ENCODE measurements at regions not wholly inside any gene's neighbourhood (a gene's known extent, or its start where the extent isn't known, plus 50 kb on each side); places are given as distances from the start of the nearest gene placed in this dataset.
"Not testable (repeated sequence)": the region's sequence is repeated elsewhere in the genome, so short reads cannot be mapped to it uniquely, and the experiment has no call there.

DNA sequence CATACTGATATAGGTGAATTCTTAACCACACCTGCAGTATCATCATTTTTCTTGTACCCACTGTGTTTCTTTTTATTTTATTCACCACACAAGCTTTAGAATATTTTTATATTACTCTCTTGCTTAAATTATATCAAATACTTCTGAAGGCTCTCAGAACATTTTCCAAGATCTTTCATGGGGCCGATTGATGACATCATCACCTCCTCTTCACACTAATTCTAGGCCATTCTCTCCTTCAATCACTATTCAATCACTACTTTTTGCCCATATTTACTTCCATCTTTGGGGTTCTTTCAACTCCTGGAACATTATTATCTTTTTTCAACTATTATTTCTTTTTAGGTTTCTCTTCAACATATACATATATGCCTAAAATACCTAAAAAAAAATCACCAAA lies 1438.8 kb upstream of the ALCAM start:
- no peak for DNase-seq

DNA sequence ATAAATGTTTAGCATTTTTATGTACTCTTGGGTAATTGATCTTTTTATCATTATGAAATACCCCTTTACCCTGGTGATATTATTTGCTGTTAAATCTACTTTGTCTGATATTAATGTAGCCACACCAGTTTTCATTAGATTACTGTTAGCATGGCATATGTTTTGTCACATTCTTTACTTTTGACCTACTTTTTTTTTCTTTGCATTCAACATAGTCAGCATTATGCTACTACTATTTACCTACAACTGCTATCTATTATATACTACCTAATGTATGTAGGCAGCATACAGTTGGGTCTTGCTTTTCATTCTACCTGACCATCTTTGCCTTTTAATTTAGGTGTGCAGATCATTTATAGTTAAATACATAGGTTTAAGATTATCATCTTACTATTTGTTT lies 1429.6 kb upstream of the ALCAM start:
- DNase-seq = no peak

DNA sequence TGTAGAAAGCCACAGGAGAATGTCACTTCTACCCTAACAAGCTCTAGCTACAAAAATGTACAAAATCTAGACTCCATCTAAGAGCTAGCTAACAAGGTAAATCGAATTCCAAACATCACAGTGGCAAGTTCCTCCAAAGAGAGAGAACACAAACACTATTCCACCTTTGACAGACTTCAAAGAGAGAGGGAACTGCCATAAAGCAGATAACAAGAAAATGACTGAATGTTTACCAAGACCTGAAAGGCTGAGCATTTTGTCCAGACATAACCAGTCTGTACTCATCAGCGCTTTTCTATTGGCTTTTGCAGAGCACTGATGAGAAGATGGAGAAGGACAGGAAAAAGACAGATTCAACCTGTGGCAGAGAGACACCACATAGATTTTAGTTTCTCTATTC lies 1419.6 kb upstream of the ALCAM start:
- DNase-seq = no peak

DNA sequence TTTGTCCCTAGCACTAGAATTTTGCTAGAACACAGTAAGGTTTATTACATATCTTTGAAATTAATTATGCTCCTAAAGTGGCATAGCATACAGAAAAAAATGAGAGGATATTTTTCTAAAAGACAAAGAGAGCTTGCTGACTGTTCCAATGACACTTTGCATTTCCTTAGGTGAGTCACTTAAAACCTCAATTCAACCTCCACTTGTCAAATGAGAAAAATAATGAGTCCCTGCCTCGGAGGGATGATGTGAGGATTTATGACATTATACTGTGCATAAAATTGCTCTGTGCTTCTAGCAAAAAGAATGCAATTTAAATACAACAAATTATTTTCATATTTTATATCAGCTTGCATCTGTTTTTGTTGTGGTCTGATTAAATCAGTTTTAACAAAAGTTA lies 1417.0 kb upstream of the ALCAM start:
- no peak for DNase-seq

DNA sequence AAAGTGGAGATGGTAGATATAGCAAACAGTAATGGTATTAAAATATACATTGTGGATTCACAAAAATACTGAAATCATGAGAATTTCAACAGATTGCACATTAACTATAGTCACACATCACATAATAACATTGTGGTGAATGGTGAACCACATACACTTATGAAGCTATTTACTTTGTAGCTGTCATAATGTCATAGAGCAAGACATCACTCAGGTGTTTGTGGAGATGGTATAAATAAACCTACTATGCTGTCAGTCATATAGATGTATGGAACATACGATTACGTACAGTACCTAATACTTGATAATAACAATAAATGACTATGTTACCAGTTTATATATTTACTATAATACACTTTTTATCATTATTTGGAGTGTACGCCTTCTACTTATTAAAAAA lies 1416.0 kb upstream of the ALCAM start:
- DNase-seq = no peak

DNA sequence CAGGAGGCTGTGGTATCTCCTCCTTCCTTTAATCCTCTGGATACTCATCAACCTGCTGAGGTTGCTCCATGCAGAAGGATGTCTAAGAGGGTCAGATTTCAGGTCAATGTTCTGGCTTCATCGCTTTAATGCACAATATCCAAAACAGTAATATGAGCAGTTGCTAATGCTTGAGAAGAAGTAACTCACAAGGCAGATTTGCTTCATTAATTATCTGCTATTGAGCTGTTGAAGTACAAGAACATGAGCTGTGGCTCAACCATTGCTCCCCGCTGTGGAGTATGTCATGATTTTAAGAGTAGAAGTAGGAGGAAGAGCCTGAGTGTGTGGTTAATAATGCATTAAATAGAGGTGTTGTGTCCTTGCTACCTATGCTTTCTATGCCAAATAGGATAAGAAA lies 1412.9 kb upstream of the ALCAM start:
- no peak for DNase-seq

DNA sequence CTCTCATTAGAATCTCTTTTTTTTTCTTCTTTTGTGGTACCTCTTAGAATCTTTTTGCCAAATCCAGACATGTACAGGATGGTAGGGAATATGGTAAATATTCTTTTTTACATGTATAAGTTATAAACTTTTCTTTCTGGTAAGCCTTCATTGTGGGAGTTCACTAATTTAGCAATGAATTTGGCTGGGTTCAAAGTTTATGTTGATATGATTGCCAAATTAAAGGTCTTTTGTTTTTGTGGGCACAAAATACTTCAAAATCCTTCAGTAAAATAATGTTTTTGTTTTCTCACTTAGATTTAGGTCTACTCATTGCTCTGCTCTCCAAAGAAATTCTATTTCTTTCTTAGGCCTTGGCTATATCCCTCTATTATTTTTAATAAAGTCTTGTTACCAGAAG lies 1405.9 kb upstream of the ALCAM start:
- DNase-seq = no peak

DNA sequence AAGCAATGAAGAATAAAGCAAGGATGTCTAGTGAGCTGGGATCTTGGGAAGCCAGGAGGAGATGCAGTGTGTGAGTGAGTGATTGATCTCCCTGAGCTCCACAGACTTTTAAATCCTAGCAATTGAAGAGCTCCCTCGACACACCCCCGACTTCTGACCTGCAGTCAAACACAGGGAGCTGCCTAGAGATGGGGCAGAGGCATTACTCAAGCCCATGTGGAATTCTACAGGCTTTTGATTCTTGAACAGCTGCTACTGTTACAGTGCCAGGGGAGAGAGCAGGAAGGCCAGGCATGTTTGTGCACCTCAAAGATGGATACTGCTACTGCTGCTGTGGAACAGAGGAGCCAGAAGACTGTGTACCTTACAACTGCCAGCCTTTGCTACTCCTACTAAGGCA lies 1403.1 kb upstream of the ALCAM start:
- DNase-seq = no peak

DNA sequence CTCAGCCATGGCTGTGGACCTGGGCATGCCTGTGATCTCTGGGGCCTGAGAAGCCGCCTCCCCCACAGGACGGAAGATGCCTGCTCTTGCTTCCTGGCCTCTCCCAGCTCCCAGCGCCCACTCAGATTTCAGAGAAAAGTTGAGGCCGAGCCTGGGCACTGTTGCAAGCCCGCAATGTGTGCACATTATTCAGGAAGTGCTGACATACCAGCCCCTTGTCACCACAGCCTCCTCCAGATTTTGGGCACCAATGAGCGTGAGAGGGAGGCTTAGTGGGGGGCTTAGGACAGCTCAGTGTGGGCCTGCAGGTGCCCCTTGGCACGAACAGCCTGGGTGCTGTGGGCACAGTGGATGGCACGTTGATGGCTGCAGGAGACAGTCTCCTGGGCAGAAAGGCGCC lies 1400.9 kb upstream of the ALCAM start:
- DNase-seq = no peak

DNA sequence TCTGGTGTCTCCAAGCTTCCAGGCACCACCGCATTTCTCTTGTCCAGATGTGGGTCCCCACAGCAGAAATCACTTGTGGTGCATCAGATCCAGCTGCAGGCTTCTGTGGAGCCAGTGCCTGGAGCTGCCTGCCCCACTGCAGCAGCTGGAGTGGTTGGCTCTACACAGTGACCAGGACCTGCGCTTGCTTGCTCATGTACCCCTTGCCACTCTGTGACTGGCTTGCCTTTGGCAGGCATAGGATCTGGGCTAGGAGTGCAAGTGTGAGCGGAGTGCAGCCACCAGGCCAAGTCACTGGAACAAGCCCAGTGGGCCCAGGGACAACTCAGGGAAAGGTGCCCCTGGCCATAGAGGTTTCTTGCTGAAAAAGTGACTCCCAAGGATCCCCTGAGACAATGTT lies 1400.0 kb upstream of the ALCAM start:
- DNase-seq = no peak

DNA sequence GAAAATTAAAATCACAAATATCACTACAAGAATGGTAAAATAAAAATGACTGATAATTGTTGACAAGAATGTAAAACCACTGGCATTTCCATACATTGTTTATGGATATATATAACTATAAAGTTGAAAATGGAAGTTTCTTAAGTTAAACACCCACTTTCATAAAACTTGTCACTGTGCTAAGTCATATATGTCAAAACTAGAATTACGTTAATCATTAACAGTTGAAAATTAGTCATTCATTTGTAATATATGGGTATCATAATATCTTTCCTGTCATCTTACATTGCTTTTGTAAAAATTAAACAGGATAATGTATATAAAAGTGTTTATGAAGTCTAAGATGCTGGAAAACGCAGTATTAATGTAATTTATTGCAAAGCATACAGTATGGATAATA lies 1398.6 kb upstream of the ALCAM start:
- DNase-seq = no peak

DNA sequence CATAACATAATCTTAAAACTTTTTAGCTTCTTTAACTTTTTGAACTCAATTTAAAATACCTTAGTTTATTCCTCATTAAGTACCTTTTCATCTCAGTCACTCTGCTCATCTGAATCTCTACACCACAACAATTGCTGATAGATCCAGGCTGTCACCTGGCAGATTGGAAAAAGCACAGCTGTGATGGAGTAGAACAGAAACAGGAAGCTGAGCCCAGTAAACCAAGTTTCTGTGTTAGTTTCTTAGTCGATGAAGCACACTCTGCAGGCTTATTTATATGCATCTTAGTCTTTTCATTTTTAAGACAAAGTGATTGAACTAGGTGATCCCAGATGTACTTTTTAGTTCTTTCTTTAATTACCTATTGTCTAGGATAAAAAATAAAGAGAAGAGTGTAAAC lies 1398.0 kb upstream of the ALCAM start:
- DNase-seq = no peak

DNA sequence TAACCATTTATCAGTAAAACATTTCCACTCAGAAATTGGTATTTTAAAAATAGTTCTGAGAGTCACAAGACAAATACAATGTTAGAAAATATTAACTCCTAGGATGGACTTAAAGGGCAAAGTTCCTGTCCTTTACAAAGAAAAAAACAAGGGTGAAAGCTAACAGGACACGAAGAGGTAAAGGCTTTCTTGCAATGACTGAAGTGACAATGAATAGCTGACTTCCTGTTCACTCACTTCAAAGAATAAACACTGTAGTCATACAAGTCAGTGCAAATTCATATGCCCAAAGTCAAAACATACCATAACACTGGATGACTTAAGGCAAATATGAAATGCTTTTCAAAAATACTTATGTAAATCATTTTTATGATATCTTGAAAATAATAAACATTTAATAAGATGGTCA lies 1389.8 kb upstream of the ALCAM start:
- no peak for DNase-seq

DNA sequence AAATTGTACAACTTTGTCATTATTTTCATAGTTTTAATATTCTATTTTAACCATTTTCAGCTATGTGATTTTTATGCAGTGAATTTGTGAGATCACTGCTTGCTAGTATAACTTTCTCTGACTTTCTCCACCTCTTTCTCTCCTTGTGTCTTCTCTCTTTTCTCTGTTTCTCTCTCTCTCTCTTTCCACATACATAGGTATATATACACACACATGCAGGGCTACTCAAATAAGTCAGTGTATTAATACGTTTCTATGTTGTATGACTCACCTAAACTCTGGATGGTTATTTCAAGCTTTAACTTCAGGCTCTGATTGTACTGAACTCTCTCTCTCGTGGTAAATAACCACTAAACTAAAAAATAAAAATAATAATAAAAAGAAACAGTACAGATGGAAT lies 1389.3 kb upstream of the ALCAM start:
- DNase-seq = no peak

DNA sequence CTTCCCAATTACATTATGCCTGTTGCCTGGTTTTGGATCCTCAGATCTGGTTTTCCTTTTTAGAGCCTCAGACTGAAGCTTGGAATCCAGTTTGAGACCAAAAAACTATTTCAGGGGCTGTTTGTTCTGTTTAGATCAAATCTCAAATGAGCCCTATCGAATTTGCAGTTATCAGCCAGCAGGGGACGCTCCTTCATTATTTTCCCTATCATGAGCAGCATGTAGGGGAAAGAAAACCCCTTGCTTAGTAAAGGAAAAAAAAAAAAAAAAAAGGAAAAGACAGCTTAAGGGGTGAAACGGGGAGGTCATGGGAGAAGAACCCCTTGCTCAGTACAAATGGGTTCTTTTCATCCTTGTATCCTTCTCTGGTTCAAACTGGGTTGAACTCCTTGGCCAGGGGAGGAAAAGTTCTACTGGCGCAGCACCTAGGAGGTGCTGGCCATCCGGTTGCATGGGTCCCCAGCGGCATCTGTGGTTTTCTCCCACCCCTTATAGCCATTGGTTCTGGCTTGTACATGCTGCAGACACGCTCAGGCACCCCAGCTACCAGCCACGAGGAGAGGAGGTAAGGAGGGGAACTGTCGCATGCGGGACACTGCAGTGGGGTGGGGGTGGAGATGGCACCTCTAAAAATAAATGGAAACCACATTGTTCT lies 1375.1 kb upstream of the ALCAM start:
- DNase-seq = no peak

DNA sequence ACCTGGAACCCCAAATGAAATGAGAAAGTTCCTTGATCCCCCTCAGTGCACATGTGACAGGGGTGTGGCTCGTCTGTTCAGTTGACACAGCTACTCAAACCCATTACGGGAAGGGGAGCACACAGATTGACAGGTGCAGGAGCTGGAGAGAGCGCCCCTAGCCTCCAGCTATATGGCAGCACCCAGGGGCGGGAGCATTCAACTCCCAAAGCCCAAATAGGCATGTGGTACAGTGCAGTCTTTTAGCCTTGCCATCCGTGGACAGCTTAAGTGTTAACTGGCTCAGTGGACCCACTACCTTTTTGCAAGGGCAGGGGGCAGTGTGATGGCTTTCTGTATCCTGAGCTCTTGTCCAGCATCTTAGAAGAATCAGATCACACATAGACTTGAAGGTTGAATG lies 1374.2 kb upstream of the ALCAM start:
- DNase-seq = no peak

DNA sequence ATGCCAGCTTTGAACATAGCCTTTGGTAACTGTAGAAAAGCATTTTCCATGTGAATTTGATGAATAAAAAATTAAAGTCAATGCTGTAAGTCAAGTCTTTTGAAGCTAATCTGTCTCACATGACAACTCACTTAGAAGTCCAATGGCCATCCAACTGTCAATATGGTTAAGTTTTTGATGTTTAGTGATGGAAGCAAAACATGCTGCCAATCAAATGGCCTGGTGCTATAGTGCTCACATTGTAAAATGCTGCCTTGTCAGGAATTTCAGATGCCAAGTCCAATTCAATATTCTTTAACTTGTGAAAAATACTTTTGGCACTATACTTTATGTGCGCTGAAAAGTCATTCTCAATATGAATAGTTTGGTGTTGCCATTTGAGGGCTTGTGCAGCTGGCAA lies 1361.8 kb upstream of the ALCAM start:
- no peak for DNase-seq

DNA sequence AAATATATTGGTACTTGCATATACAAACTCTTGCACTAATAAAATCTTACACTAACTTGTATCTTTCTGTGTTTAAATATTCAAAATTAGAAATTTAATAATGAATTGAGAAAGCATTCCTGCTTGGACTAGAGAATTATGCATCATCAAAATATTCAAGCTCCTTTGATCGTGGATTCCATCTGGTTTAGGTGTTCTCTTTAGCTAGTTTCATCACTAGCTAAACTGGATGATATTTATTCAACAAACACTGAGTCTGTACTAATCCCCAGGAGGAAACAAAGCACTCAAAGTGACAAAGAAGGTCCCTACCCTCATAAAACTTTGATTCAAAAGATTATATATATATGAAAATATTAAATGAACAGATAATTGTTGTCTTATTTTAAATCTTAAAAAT lies 1360.9 kb upstream of the ALCAM start:
- DNase-seq = no peak

DNA sequence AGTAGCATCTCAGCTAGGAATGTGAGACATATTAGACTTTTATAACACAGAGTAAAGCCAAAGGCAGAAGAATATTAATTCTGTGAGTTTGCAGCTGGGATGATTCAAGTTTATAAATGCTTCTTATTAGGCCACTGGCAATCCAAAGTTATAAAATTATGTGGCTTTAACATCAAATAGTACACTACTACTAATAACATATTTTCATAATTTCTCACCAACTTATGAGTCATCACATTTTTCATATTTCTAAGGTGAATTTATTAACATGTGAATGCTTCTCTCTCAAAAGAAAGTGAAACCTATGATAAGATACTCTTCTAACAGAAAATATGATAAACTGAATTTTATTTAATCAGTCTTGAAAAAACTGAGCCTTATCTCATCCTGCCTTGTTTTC lies 1348.2 kb upstream of the ALCAM start:
- no peak for DNase-seq

DNA sequence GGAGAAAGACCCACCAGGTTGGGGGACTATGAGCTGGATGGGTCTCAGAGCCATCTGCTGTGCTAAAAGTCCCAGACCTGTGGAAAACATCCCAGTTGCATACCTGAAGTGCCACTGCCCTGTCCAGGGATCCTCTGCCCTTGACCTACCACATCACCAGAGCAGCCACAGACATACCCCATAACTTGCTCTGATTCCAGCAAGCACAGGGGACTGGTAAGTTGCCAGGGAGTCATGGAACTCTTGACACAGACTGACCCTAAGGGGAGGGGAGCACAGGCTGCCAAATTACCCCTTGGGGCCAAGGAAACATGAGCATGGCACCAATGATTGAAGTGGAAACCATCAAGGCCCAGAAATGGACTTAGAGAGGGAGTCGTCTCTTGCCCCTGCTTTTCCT lies 1335.1 kb upstream of the ALCAM start:
- DNase-seq = no peak

DNA sequence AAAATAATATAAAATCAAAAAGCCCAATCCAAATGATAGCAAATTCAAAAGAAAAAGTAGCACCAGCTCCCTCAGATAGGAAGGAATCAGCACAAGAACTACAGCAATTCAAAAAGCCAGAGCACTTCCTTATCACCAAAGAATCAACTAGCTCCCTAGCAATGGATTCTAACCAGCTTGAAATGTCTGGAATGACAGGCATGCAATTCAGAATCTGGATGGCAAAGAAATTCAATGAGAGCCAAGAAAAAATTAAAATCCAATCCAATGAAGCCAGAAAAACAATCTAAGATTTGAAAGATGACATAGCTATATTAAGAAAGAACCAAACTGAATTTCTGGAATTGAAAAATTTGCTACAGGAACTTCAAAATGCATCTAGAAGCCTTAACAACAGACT lies 1334.4 kb upstream of the ALCAM start:
- no peak for DNase-seq

DNA sequence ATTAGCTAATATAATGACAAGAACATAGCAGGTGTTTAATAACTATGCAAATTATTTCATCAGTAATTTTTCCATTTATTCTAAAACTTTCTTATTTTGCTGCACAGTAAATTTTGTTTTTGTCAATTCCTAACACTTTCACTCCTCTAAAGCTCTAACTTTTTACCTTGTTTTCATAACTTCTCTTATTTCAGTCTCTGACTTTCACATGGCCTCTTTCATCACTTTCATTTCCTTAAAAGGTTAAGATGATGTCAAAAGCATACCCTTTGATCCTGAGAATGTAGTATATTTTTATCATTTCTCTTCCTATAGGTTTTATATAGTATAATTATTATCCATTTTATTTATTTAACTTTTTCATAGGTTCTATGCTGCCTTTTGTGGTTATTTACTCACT lies 1325.8 kb upstream of the ALCAM start:
- DNase-seq = peak; percentile 2

DNA sequence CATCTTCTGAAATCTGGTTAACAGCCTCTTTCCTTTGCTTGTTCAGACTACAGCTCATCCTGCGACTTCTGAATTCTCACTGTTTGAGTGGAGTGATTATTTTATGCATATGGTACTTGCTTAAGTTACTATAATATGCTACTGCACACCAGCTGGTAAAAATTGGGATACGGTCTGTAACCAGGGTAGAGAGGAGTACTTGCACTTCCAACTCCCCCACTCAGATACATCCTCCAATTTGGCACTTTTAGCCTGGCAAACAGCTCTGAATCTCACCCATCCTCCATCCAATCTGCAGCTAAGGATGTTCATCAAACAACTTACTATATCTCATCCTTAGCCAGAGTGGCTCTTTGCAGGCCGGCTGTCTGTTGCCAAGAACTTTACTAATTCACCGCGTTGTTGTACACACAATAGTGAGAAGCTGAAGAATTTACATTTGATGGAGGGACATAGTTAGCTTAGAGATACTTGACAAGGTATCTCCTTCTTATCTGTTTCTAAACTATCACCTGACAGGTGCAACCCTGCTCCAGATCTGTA lies 1323.6 kb upstream of the ALCAM start:
- not testable (repeated sequence) for DNase-seq

DNA sequence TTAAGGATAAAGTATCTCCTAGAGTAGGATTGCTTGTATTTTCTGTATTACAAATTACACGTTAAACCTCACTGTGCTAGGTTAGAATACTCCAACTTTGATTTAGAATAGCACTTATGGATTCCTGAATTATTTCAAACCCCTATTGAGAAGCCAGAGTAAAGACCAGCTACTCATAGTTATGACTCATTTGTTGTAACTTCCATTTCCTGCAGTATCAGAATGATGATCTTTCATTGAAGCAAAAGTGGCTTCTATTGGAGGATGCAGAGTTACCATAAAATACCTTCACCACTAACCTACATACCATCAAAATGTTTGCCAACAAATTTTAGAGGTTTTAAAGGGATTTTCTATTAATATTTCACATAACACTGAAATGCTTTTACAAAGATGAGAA lies 1322.7 kb upstream of the ALCAM start:
- no peak for DNase-seq

DNA sequence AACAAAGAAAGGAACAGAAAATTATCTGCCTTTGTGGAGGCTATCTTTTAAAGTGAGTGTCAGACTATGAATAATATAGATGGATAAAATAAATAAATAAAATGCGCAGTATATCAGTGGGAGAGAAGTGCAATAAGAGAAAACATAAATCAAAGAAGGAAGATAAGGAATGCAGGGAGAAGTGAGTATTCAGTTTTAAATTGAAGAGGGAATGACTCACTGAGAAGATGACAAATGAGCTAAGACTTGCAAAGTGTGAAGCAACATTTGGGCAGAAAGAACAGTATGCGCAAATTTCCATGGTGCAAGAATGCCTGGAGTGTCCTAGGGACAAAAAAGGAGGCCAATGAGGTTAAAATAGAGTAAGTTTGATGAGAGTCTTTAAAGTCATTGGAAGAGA lies 1300.1 kb upstream of the ALCAM start:
- no peak for DNase-seq

DNA sequence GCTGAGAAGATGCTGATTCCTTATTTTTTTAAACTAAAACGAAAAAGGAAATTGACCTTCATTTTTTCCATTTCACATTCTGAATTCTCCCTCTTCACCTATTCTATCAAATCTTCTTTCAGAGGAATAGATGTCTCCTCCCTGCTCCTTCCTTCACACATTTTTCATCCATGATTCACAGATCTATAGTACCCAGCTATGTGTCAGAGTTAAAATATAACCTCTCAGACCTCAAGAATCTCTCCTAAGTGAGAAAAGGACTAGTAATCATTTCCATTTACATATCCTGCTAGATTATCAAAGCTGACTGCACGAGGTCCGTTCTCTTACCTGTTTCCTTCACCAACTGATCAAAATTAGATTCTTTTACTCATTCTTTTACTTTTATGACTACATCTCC lies 1297.6 kb upstream of the ALCAM start:
- DNase-seq = no peak

All from suppressor macrophage treated with lipopolysaccharide for 4 hours (primary cell).